H1 (cell line): ENCODE measurements at regions not wholly inside any gene's neighbourhood (a gene's known extent, or its start where the extent isn't known, plus 50 kb on each side); places are given as distances from the start of the nearest gene placed in this dataset.

Source experiments
- GABPA ChIP-seq: IDR thresholded peaks from 2 replicates; pipeline ENCODE4 v1.6.1; 2011; ENCODE audit warnings: mild to moderate bottlenecking, low read length, moderate library complexity, borderline replicate concordance; ENCODE audit not compliant: insufficient read depth
- RNF2 ChIP-seq: fragments of 200-900, 300-1000 bp; sonication (generic); IDR thresholded peaks from 2 replicates; pipeline ENCODE4 v1.7.1; 2016; ENCODE audit warnings: borderline replicate concordance, low read depth, mild to moderate bottlenecking, antibody characterized with exemption, low read length; ENCODE audit not compliant: poor library complexity, severe bottlenecking; ENCODE audit errors: missing control alignments
- TF ChIP-seq, protein P1 (sequence below): IDR thresholded peaks from 2 replicates; pipeline ENCODE4 v1.6.1; 2011; ENCODE audit warnings: low read depth, mild to moderate bottlenecking, low read length; ENCODE audit not compliant: insufficient read depth

DNA sequence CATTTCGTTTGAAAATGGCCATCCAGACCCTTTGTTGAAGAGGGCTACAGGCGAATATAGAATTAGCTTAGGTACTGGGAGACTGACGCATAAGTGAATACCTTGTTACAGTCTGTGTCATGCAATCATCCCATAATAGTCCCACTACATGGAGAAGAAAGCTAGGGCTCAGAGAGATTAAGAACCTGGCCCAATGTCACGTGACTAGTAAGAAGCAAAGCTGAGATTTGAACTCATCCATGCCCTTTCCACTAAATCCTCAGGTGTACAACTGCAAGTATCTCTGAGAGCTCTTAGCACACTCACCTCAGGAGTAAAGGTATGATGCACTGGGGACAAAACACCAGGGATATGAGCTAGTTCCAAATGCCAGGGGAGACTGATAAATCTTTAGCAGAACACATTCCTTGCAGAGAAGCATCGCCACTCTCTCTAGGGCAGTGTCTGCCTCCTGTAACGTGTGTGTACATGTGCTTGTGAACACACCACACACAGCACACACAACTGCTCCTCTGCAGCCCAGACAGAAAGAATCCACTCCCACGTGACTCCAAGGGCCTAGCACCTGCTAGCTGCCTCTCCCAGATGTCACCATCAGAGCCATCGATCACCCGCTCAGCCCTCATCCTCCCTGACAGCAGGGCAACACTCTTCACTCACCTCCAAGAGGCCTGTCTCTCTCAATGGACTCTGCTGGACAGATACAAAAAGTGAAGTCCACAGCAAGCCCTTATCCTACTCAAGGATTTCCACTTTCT, 402.8 kb downstream of the NXPE2 start (continued):
- TF ChIP-seq RNF2 (no peak), GABPA (no peak)
- TF ChIP-seq, protein P1, sequence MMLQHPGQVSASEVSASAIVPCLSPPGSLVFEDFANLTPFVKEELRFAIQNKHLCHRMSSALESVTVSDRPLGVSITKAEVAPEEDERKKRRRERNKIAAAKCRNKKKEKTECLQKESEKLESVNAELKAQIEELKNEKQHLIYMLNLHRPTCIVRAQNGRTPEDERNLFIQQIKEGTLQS = no peak
